OCI-M1 (cell line): ENCODE measurements at regions not wholly inside any gene's neighbourhood (a gene's known extent, or its start where the extent isn't known, plus 50 kb on each side); places are given as distances from the start of the nearest gene placed in this dataset.
A peak's percentile ranks its signal among the peaks of the same experiment; 100 is the strongest.
"Not testable (repeated sequence)": the region's sequence is repeated elsewhere in the genome, so short reads cannot be mapped to it uniquely, and the experiment has no call there.

Experiments
- DNase-seq: peaks from one replicate; lab custom pipeline; 2025; lab: John Stamatoyannopoulos, UW

DNA sequence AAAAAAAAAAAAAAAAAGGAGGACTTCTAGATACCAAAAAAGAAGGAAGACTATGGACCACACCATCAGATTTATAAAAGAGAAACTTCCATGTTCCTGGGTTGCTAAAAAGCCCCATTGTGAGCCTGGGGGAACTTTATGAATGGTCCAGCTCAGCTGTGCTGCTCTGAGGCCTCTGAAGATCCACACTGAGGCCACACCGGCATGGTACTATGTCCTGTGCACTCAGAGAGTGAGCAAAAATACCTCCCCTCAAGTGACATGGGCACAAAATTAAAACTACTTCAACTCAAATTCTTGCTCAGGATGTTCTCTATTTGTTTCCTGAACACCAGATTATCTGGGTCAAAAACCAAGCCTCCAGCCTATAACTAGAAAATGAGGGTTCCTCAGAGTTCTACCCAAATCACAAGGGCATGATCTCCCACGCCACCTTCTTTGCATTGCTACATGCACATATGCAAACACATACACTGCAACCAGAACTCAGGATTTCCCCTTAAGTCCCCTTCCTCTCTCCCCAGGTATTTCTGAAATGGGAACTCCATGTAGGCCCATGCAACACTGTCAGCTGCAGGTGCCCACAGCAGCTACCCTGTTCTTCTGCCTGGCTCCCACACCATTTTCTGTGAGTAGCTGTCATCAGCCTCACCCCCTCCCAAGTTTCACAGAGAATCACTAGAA lies 94.4 kb downstream of the SH3GLB1 start:
- no peak for DNase-seq

DNA sequence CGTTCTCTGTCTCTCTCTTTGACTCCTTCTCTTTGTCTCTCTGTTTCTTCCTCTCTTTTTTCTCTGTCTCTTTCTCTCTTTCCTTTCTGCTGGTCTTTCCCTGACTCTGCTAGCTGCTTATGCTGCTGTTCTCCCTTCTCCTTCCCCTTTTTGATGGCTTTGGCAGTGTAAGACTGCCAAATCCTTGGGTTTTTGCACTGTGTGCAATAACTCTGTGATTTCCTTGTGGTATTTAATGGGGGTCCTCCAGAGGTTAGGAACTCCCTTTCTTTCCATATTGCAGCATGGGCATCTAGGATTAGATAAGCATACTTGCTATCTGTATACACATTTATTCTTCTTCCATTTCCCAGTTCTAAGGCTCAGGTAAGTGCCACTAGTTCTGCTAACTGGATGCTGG lies 99.3 kb downstream of the SH3GLB1 start:
- DNase-seq = not testable (repeated sequence)

DNA sequence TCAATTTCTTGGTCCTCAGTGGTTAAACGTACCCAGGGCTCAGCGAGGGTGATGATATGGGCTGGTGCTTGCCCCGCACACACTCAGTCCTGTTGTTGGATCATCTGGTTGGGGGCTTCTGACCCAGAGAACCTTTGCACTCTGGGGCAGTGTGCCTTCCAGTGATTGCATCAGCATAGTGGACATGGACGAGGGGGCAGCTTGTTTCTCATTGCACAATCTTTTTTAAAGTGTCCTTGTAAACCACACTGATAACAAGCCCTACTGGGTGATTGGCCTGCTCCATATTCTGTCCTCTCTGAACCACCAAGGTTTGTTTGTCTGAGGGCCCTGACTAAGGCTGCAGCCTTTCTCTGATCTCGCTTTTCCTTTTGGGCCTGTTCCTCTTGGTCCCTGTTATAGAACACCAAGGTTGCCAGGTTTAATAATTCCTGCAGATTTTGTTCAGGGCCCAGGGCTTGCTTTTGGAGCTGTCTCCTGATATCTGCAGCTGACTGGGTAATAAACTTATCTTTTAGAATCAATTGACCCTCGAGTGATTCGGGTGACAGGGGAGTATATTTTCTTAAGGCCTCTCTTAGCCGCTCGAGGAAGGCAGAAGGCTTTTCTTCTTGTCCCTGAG lies 101.6 kb downstream of the SH3GLB1 start:
- peak; percentile 26 for DNase-seq

DNA sequence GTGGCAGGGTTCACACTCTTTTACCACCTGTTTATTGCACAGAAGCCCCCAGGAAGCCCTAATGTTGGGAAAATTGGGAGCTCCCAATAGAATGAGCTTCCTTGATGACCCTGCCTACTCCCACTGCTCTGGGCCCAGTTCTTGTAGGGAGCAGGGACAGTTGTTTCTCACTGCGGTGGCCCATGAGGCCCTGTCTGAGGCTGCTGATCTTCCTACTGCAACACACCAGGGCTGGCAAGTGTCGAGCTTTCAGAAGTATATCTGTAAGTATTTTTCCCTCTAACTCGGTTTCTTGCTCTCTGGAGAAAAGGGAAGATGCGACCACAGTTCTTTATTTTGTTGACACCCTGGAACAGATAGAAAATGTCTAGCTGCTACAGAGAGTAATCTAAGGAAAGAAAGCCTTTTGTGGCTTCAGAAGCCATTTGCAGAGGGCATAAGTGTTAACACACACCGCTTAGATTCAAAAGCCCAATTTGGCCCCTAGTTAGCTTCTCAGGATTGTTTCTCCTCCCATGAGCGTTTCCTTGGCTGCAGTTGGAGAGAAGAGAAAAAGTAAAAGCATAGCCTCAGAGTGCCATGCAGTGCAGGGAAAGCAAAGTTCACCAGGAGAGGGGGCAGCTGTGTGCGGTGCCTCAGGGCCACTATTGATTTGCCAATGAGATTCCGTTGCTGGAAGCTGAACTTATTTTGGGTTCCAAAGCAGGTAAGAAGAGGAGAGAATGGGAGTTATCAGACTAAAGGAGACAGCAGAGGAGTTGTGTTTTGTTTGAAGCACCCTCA lies 102.6 kb downstream of the SELENOF start:
- no peak for DNase-seq

DNA sequence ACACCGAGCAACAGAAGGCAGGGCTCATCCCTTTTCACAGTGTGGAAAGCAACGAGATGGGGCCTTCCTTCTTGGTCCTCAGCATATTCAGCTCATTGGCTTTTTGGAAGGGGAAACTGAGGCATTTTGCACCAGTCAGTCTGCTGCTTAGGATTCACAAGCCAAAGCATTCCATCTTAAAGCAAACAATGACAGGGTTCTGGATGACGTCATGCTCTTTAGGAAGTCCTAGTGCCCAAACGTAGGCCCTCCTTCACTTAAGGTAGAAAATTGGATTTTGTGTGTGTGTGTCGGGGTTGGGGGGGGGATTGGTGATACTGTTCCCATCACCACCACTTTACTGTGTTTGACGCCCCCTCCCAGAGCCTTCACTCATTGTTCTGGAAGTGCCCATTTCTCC lies 101.6 kb downstream of the SELENOF start:
- no peak for DNase-seq
